Pancreas (tissue), 10 donors: ENCODE measurements at regions not wholly inside any gene's neighbourhood (a gene's known extent, or its start where the extent isn't known, plus 50 kb on each side); places are given as distances from the start of the nearest gene placed in this dataset.

Experiments used
- ATAC-seq, 4 donors: fragments of 200-7000 bp; cut with Tn5 transposase; one replicate each; pipeline versions ENCODE4 v1.8.0 to v1.9.1; 2020; ENCODE audit warnings: mild to moderate bottlenecking in 4 of 4, moderate library complexity in 4 of 4
- DNase-seq, 6 donors: peaks; one replicate each; pipeline ENCODE4 v3.0.0-alpha.2; 2020
- FAIRE-seq: peaks from 2 replicates; lab custom pipeline; 2012; peaks lifted over from hg19 to GRCh38; lab: Jason Lieb, UNC
- H3K27ac ChIP-seq, 4 donors: fragments of 200-600 bp; sonication (generic); 1 replicate in 3 of 4; 2 replicates in 1 of 4; pipeline versions ENCODE4 v1.5.0 to v1.8.0; 2020
- H3K27me3 ChIP-seq, 4 donors: fragments of 200-600 bp; one replicate each; pipeline ENCODE4 v1.8.0; 2021
- H3K36me3 ChIP-seq, 3 donors: fragments of 200-600 bp; sonication (generic) in 1 of 3; one replicate each; pipeline versions ENCODE4 v1.5.0 to v1.8.0; 2020 to 2021
- H3K4me1 ChIP-seq, 3 donors: fragments of 200-600 bp; one replicate each; pipeline ENCODE4 v1.8.0; 2021
- H3K4me3 ChIP-seq, 4 donors: fragments of 200-600 bp; sonication (generic) in 2 of 4; one replicate each; pipeline versions ENCODE4 v1.5.0 to v1.8.0; 2020 to 2021
- H3K9me3 ChIP-seq, 4 donors: fragments of 200-600 bp; one replicate each; pipeline ENCODE4 v1.8.0; 2021
- WGBS, 2 donors: extraction: QIAGEN DNeasy Blood & Tissue Kit; methylation state at CpG; one replicate each; pipeline ENCODE4 v1.1.7; 2013; 5-methylcytosine and 5-hydroxymethylcytosine counted together
- intact Hi-C, 3 donors: fragments of 100-400 bp; cut with DNase I; formaldehyde crosslinking; loops; one replicate each; pipeline versions ENCODE4 v1.11.1 to v1.14.2; 2022
- TF ChIP-seq, protein P1 (sequence below), 4 donors: fragments of 200-600 bp; sonication (generic) in 3 of 4; IDR thresholded peaks; one replicate each; pipeline versions ENCODE4 v1.5.0 to v1.8.0; 2021; ENCODE audit warnings: antibody characterized with exemption in 4 of 4
- donor health status: healthy with polysubstance abuse.
- donor health status: DM: no; HTN: no; CAD: no; lungs with moderate emphysema.
- donor health status: DM: no; HTN: no; CAD: no.
- donor health status: control.
- donor health status: control.
- donor health status: Bipolar disorder and iron deficiency.
- donor health status: DM: yes; HTN: yes; CAD: no.
- donor health status: DM: no; HTN: no; CAD: no.
- donor health status: DM: no; HTN: no; CAD: no.
- donor health status: DM: yes; HTN: yes; CAD: no.

DNA sequence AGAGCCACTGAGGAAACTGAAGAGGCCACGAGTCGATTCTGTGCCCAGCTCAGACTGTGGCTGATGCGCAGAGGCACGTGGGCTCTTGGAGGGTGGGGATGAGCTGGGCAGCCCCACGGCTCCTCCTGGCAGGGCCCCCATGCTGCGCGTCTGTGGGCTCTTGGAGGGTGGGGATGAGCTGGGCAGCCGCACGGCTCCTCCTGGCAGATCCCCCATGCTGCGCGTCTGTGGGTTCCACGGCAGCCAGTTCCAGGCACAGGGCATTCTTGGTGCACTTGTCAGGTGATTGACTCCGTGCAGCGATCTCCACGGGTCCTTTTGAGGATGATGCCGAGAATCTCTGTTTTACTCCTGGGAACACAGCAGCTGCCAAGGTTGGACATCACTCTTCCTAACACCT, 138.1 kb upstream of the ZNF236 start:
- FAIRE-seq (no peak), ATAC-seq (no peak), DNase-seq (no peak)
- H3K9me3 ChIP-seq = no peaks in the 10 kb centered on the region
- no peak overlapping the region for H3K4me3 ChIP-seq
- TF ChIP-seq, protein P1, sequence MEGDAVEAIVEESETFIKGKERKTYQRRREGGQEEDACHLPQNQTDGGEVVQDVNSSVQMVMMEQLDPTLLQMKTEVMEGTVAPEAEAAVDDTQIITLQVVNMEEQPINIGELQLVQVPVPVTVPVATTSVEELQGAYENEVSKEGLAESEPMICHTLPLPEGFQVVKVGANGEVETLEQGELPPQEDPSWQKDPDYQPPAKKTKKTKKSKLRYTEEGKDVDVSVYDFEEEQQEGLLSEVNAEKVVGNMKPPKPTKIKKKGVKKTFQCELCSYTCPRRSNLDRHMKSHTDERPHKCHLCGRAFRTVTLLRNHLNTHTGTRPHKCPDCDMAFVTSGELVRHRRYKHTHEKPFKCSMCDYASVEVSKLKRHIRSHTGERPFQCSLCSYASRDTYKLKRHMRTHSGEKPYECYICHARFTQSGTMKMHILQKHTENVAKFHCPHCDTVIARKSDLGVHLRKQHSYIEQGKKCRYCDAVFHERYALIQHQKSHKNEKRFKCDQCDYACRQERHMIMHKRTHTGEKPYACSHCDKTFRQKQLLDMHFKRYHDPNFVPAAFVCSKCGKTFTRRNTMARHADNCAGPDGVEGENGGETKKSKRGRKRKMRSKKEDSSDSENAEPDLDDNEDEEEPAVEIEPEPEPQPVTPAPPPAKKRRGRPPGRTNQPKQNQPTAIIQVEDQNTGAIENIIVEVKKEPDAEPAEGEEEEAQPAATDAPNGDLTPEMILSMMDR (IDR thresholded peaks at IDR 0.05) = no peak
- no peaks in the 10 kb centered on the region for H3K4me1 ChIP-seq
- H3K27ac ChIP-seq = no peak overlapping the region
- intact Hi-C loops = loop anchor here in 1 of 3 donors (5.0 kb wide), 1 partner anchor 287 kb away; no protein-coding TSS in a partner anchor
- H3K36me3 ChIP-seq = no peaks in the 10 kb centered on the region
- peaks cover 0 to 10% (median 0%) of the 10 kb centered on the region in 4 donors for H3K27me3 ChIP-seq
- 49 to 58% methylated on average over 16 of the region's 16 CpGs for WGBS, 2 donors

DNA sequence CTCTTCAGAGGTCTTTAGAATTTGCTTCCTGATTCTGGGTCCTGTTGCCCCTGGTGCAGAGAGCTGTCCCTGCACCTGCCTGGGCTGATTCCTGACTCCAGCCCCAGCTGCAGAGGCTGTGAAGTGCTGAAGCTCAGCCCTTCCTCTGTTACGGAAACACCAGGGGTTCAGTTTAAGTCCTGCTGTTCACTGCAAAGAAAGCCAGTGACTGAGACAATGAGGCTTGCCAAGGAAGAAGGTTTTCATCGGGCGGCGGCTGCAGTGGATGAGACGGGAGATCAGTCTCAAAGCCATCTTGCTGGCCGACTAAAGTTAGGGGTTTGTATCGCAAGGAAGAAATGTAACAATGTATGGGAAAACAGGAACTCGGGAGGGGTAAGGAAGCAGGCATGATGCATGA, 142.4 kb upstream of the ZNF236 start:
- H3K36me3 ChIP-seq = no peaks in the 10 kb centered on the region
- intact Hi-C loops = loop anchor here in 1 of 3 donors (5.0 kb wide), 1 partner anchor 283 kb away; no protein-coding TSS in a partner anchor
- ATAC-seq (no peak), FAIRE-seq (no peak), DNase-seq (no peak)
- no peaks in the 10 kb centered on the region for H3K9me3 ChIP-seq
- H3K27ac ChIP-seq = no peak overlapping the region
- no peak overlapping the region for H3K4me3 ChIP-seq
- no peaks in the 10 kb centered on the region for H3K4me1 ChIP-seq
- no peaks in the 10 kb centered on the region for H3K27me3 ChIP-seq
- WGBS, 2 donors = 66 to 70% methylated on average over 8 of the region's 8 CpGs
- TF ChIP-seq, protein P1 (IDR thresholded peaks at IDR 0.05) = no peak

DNA sequence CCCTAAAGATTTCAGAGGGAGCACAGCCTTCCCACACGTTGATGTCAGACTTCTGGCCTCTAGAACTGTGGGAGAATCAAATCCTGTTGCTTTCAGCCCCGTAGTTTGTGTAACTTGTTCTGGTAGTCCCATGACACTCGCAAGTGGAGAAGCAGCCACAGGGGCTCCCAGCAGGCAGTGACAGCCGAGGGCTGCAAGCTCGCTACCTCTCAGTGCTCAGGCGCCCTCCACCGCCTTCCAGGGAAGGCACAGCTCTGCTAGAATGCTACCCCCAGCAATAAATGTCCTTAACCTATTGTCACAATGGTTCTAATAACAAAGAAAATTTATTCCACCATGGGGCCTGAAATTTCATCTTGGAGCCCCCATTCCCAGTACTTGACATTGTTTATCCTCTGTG, 143.1 kb upstream of the ZNF236 start:
- TF ChIP-seq, protein P1 (IDR thresholded peaks at IDR 0.05) = no peak
- Histone ChIP-seq H3K36me3 (no peaks in the 10 kb centered on the region), H3K4me3 (no peak overlapping the region), H3K27ac (no peak overlapping the region), H3K27me3 (no peaks in the 10 kb centered on the region), H3K9me3 (no peaks in the 10 kb centered on the region), H3K4me1 (no peaks in the 10 kb centered on the region)
- DNase-seq = no peak
- no peak for FAIRE-seq
- intact Hi-C loops = no loop called here
- WGBS, 2 donors = 54 to 71% methylated on average over 7 of the region's 7 CpGs
- no peak for ATAC-seq

DNA sequence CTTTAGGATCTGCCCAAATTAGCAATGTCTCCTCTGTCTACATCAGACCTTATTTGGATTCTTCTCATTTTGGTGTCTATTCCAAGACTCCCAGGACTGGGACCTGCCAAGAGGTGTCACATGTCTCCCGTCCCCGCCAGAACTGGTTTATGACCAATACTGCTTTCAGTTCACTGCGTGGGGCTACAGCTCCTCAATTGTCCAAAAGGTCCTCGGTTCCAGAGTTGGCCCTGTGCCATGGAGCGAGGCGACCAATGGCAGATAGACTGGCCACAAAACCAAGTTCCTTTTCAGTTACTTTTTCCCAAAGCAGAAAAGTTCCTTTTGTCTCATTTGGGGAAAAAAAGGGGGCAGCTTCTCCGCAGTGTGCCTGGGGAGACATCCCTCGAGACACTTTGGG, 144.1 kb upstream of the ZNF236 start:
- Histone ChIP-seq H3K9me3 (no peaks in the 10 kb centered on the region), H3K36me3 (no peaks in the 10 kb centered on the region), H3K4me3 (no peak overlapping the region), H3K27ac (no peak overlapping the region), H3K27me3 (no peaks in the 10 kb centered on the region), H3K4me1 (no peaks in the 10 kb centered on the region)
- TF ChIP-seq, protein P1 (IDR thresholded peaks at IDR 0.05) = no peak
- ATAC-seq (no peak), DNase-seq (no peak), FAIRE-seq (no peak)
- 57 to 66% methylated on average over 8 of the region's 8 CpGs for WGBS, 2 donors
- intact Hi-C loops = no loop called here

DNA sequence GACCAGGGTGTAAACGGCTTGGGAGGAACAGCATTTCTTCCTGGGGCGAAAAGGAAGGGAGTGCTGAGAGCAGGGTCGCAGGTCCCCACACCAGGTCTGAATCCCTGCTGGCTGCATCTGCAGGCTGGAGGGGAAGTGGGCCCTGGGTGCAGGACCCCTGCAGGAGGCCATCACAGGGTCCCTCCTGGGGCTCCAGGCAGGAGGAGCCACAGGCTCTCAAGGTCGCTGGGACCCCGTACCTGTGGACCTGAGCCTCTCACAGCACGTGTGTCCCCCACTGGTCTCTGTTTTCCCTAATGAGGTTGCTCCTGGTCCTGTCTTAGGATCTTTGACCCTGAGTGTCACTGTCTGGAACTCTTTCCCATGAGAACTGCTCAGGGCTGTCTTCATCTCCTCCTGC, 147.8 kb upstream of the ZNF236 start:
- no peak overlapping the region for H3K27ac ChIP-seq
- FAIRE-seq = no peak

More for the DNA sequence above, 147.8 kb upstream of the ZNF236 start:
- H3K36me3 ChIP-seq = no peaks in the 10 kb centered on the region
- no peak overlapping the region for H3K4me3 ChIP-seq
- ATAC-seq = no peak
- whole genome bisulfite sequencing, 2 donors = 44 to 64% methylated on average over 6 of the region's 6 CpGs
- no peaks in the 10 kb centered on the region for H3K9me3 ChIP-seq
- TF ChIP-seq, protein P1 (IDR thresholded peaks at IDR 0.05) = no peak
- no peaks in the 10 kb centered on the region for H3K27me3 ChIP-seq
- DNase-seq = no peak
- intact Hi-C loops = no loop called here
- no peaks in the 10 kb centered on the region for H3K4me1 ChIP-seq
